ENCODE measurements at regions not wholly inside any gene's neighbourhood (a gene's known extent, or its start where the extent isn't known, plus 50 kb on each side); places are given as distances from the start of the nearest gene placed in this dataset.

DNA sequence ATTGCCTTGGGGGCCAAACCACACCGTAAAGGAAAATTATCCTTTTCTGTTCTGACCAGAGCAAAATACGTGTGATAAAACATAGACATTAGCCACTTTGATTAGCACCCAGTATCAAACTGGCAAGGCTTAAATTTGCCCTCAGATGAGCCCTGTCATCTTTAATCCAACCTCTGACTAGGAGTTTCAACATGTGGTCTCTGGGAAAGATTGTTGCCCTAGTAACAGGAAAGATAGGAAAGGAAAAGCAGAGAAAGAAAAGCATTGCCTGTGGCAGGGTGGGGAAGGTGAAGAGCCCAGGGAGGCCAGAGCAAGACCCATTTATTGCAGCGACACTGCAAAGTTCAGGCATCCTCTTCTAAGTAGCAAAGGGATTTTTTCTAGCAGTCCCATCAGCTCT lies 181.5 kb upstream of the SCN7A start:
- intact Hi-C loops (cut with micrococcal nuclease): no loop called here
- no peaks in the 10 kb centered on the region for H3K4me1 Mint-ChIP-seq
- ATAC-seq: no peak
- TF ChIP-seq, protein P1, sequence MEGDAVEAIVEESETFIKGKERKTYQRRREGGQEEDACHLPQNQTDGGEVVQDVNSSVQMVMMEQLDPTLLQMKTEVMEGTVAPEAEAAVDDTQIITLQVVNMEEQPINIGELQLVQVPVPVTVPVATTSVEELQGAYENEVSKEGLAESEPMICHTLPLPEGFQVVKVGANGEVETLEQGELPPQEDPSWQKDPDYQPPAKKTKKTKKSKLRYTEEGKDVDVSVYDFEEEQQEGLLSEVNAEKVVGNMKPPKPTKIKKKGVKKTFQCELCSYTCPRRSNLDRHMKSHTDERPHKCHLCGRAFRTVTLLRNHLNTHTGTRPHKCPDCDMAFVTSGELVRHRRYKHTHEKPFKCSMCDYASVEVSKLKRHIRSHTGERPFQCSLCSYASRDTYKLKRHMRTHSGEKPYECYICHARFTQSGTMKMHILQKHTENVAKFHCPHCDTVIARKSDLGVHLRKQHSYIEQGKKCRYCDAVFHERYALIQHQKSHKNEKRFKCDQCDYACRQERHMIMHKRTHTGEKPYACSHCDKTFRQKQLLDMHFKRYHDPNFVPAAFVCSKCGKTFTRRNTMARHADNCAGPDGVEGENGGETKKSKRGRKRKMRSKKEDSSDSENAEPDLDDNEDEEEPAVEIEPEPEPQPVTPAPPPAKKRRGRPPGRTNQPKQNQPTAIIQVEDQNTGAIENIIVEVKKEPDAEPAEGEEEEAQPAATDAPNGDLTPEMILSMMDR (IDR thresholded peaks at IDR 0.05): no peak
- Histone ChIP-seq H3K4me3 (ENCODE audit: low read length) (no peak overlapping the region), H3K36me3 (ENCODE audit: control insufficient read depth, insufficient read depth, low read length) (no peaks in the 10 kb centered on the region), H3K27me3 (ENCODE audit: control insufficient read depth, insufficient read depth, low read length) (no peaks in the 10 kb centered on the region), H3K4me1 (ENCODE audit: control insufficient read depth, insufficient read depth, low read length) (no peaks in the 10 kb centered on the region), H3K27ac (ENCODE audit: low read length) (no peak overlapping the region), H3K9me3 (ENCODE audit: control insufficient read depth, insufficient read depth, low read length) (no peaks in the 10 kb centered on the region)
- no peak overlapping the region for H3K27ac Mint-ChIP-seq
- H3K27me3 Mint-ChIP-seq (ENCODE audit: low read depth in 2 of 2): no peaks in the 10 kb centered on the region
- H3K4me3 Mint-ChIP-seq: no peak overlapping the region
- peaks cover 15 to 17% of the 10 kb centered on the region in 2 donors for H3K9me3 Mint-ChIP-seq
- DNase-seq: no peak
- 90% methylated on average over 3 of the region's 3 CpGs for WGBS (ENCODE audit: insufficient coverage)
- H3K36me3 Mint-ChIP-seq: no peaks in the 10 kb centered on the region

GRCh38 chr2:166673986-166674385 lies 179.9 kb upstream of the SCN7A start:
- Histone ChIP-seq H3K36me3 (ENCODE audit: control insufficient read depth, insufficient read depth, low read length) (no peaks in the 10 kb centered on the region), H3K4me1 (ENCODE audit: control insufficient read depth, insufficient read depth, low read length) (no peaks in the 10 kb centered on the region), H3K27ac (ENCODE audit: low read length) (no peak overlapping the region), H3K27me3 (ENCODE audit: control insufficient read depth, insufficient read depth, low read length) (no peaks in the 10 kb centered on the region), H3K4me3 (ENCODE audit: low read length) (no peak overlapping the region), H3K9me3 (ENCODE audit: control insufficient read depth, insufficient read depth, low read length) (no peaks in the 10 kb centered on the region)
- no peaks in the 10 kb centered on the region for H3K36me3 Mint-ChIP-seq
- H3K4me3 Mint-ChIP-seq: no peak overlapping the region
- ATAC-seq: no peak
- TF ChIP-seq, protein P1 (IDR thresholded peaks at IDR 0.05): no peak
- peaks cover 12 to 13% of the 10 kb centered on the region in 2 donors for H3K9me3 Mint-ChIP-seq
- no peaks in the 10 kb centered on the region for H3K4me1 Mint-ChIP-seq
- no peaks in the 10 kb centered on the region for H3K27me3 Mint-ChIP-seq (ENCODE audit: low read depth in 2 of 2)
- intact Hi-C loops (cut with micrococcal nuclease): no loop called here
- DNase-seq: no peak
- no peak overlapping the region for H3K27ac Mint-ChIP-seq

DNA sequence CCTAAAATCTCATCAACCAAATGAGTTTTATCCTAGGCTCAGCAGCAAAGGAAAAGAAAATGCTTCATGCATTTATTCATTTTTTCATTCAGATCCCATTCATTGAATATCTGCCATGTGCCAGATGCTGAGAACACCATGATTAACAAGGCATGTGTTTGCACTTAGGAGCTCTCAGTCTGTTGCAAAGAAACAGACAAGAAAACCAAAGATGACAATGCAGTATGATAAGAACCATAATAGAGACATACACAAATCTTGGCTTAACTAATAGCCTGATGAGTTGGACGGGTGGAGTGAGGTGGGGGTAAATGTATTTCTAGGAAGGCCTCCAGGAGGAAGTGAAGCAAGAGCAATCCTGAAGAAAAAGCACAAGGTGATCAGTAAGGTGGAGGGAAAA lies 177.8 kb upstream of the SCN7A start:
- Mint-ChIP-seq H3K27me3 (ENCODE audit: low read depth in 2 of 2) (no peaks in the 10 kb centered on the region), H3K27ac (no peak overlapping the region), H3K4me1 (no peaks in the 10 kb centered on the region), H3K9me3 (peaks cover 12 to 23% of the 10 kb centered on the region in 2 donors), H3K36me3 (no peaks in the 10 kb centered on the region), H3K4me3 (no peak overlapping the region)
- Histone ChIP-seq H3K27ac (ENCODE audit: low read length) (no peak overlapping the region), H3K36me3 (ENCODE audit: control insufficient read depth, insufficient read depth, low read length) (no peaks in the 10 kb centered on the region), H3K4me1 (ENCODE audit: control insufficient read depth, insufficient read depth, low read length) (no peaks in the 10 kb centered on the region), H3K27me3 (ENCODE audit: control insufficient read depth, insufficient read depth, low read length) (no peaks in the 10 kb centered on the region), H3K4me3 (ENCODE audit: low read length) (no peak overlapping the region), H3K9me3 (ENCODE audit: control insufficient read depth, insufficient read depth, low read length) (no peaks in the 10 kb centered on the region)
- ATAC-seq (no peak), DNase-seq (no peak)
- intact Hi-C loops (cut with micrococcal nuclease): no loop called here
- 68% methylated on average over 1 of the region's 1 CpG for WGBS (ENCODE audit: insufficient coverage)
- TF ChIP-seq, protein P1 (IDR thresholded peaks at IDR 0.05): no peak

- no peak for ATAC-seq
- Mint-ChIP-seq H3K27me3 (ENCODE audit: low read depth in 2 of 2) (no peaks in the 10 kb centered on the region), H3K9me3 (peaks cover 13 to 21% of the 10 kb centered on the region in 2 donors), H3K4me1 (no peaks in the 10 kb centered on the region), H3K36me3 (no peaks in the 10 kb centered on the region), H3K4me3 (no peak overlapping the region), H3K27ac (no peak overlapping the region)
- TF ChIP-seq, protein P1 (IDR thresholded peaks at IDR 0.05): no peak
- 20% methylated on average over 1 of the region's 2 CpGs for WGBS (ENCODE audit: insufficient coverage)
- intact Hi-C loops (cut with micrococcal nuclease): no loop called here
- no peaks in the 10 kb centered on the region for H3K9me3 ChIP-seq (ENCODE audit: control insufficient read depth, insufficient read depth, low read length)
- DNase-seq: no peak
- H3K4me3 ChIP-seq (ENCODE audit: low read length): no peak overlapping the region
- H3K27me3 ChIP-seq (ENCODE audit: control insufficient read depth, insufficient read depth, low read length): no peaks in the 10 kb centered on the region
- no peak overlapping the region for H3K27ac ChIP-seq (ENCODE audit: low read length)
- no peaks in the 10 kb centered on the region for H3K4me1 ChIP-seq (ENCODE audit: control insufficient read depth, insufficient read depth, low read length)
- no peaks in the 10 kb centered on the region for H3K36me3 ChIP-seq (ENCODE audit: control insufficient read depth, insufficient read depth, low read length)
These were observed 177.2 kb upstream of the SCN7A start for GRCh38 chr2:166671235-166671634.
